Activated naive CD8-positive, alpha-beta T cell treated with anti-CD3 and anti-CD28 coated beads, Interleukin-2, amount 10 ng/mL, durations not matched to agents 7 days and 5 days (primary cell): ENCODE measurements at regions not wholly inside any gene's neighbourhood (a gene's known extent, or its start where the extent isn't known, plus 50 kb on each side); places are given as distances from the start of the nearest gene placed in this dataset.

Source experiments
- ATAC-seq: fragments of 150-1000 bp; cut with Tn5 transposase; one replicate; pipeline ENCODE4 v1.10.0; 2021; ENCODE audit warnings: low read depth, moderate library complexity
- POLR2A ChIA-PET: fragments of 350-600 bp; sonication (Branson Sonifier 250); formaldehyde crosslinking; loops from one replicate; lab custom pipeline; 2021; ENCODE audit warnings: antibody characterized with exemption; lab: Charles Lee
- DNase-seq: peaks from one replicate; pipeline ENCODE4 v3.0.0; 2021
- H3K27ac Mint-ChIP-seq: one replicate; pipeline ENCODE4 v1.8.0; 2022; ENCODE audit warnings: mild to moderate bottlenecking, mixed read lengths
- H3K27me3 Mint-ChIP-seq: one replicate; pipeline ENCODE4 v1.8.0; 2022; ENCODE audit warnings: mild to moderate bottlenecking, moderate library complexity, mixed read lengths
- H3K36me3 Mint-ChIP-seq: one replicate; pipeline ENCODE4 v1.8.0; 2021; ENCODE audit warnings: mild to moderate bottlenecking, mixed read lengths
- H3K4me1 Mint-ChIP-seq: one replicate; pipeline ENCODE4 v1.8.0; 2021; ENCODE audit warnings: mixed read lengths
- H3K4me3 Mint-ChIP-seq: one replicate; pipeline ENCODE4 v1.8.0; 2022; ENCODE audit warnings: mild to moderate bottlenecking, moderate library complexity, mixed read lengths
- H3K9me3 Mint-ChIP-seq: one replicate; pipeline ENCODE4 v1.8.0; 2021; ENCODE audit warnings: mixed read lengths

- peaks cover 9% of the 10 kb centered on the region for H3K4me1 Mint-ChIP-seq
- DNase-seq (no peak), ATAC-seq (no peak)
These were observed 209.2 kb downstream of the ANKRD60 start for GRCh38 chr20:58019027-58019849.

GRCh38 chr20:58018590-58018989 lies 209.9 kb downstream of the ANKRD60 start:
- no peak for ATAC-seq
- POLR2A ChIA-PET, result no interaction called here

More at GRCh38 chr20:58019027-58019849, 209.2 kb downstream of the ANKRD60 start:
- POLR2A ChIA-PET, result no interaction called here
- H3K27ac Mint-ChIP-seq, result no peak overlapping the region
- no peak overlapping the region for H3K4me3 Mint-ChIP-seq
- H3K36me3 Mint-ChIP-seq, result no peaks in the 10 kb centered on the region
- no peaks in the 10 kb centered on the region for H3K9me3 Mint-ChIP-seq
- peaks cover 25% of the 10 kb centered on the region for H3K27me3 Mint-ChIP-seq

GRCh38 chr20:58017970-58018530 lies 210.4 kb downstream of the ANKRD60 start:
- no peak for ATAC-seq
- POLR2A ChIA-PET, result no interaction called here
- DNase-seq, result no peak
- Mint-ChIP-seq H3K4me3 (no peak overlapping the region), H3K9me3 (no peaks in the 10 kb centered on the region), H3K27ac (no peak overlapping the region), H3K4me1 (peaks cover 10% of the 10 kb centered on the region), H3K27me3 (peaks cover 25% of the 10 kb centered on the region), H3K36me3 (no peaks in the 10 kb centered on the region)

More at GRCh38 chr20:58018590-58018989, 209.9 kb downstream of the ANKRD60 start:
- no peak overlapping the region for H3K27ac Mint-ChIP-seq
- H3K4me1 Mint-ChIP-seq, result peaks cover 10% of the 10 kb centered on the region
- peaks cover 25% of the 10 kb centered on the region for H3K27me3 Mint-ChIP-seq
- DNase-seq, result no peak
- no peak overlapping the region for H3K4me3 Mint-ChIP-seq
- no peaks in the 10 kb centered on the region for H3K9me3 Mint-ChIP-seq
- H3K36me3 Mint-ChIP-seq, result no peaks in the 10 kb centered on the region

GRCh38 chr20:58017231-58017969 lies 211.1 kb downstream of the ANKRD60 start:
- DNase-seq, result no peak
- H3K27ac Mint-ChIP-seq, result no peak overlapping the region
- H3K36me3 Mint-ChIP-seq, result no peaks in the 10 kb centered on the region
- H3K9me3 Mint-ChIP-seq, result no peaks in the 10 kb centered on the region
- POLR2A ChIA-PET, result no interaction called here
- peaks cover 23% of the 10 kb centered on the region for H3K27me3 Mint-ChIP-seq
- H3K4me1 Mint-ChIP-seq, result peaks cover 10% of the 10 kb centered on the region
- no peak for ATAC-seq
- no peak overlapping the region for H3K4me3 Mint-ChIP-seq

GRCh38 chr20:58016779-58017178 lies 211.7 kb downstream of the ANKRD60 start:
- no peaks in the 10 kb centered on the region for H3K36me3 Mint-ChIP-seq
- no peak for ATAC-seq

GRCh38 chr20:58014628-58015315 lies 213.7 kb downstream of the ANKRD60 start:
- POLR2A ChIA-PET, result no interaction called here

More at GRCh38 chr20:58016779-58017178, 211.7 kb downstream of the ANKRD60 start:
- peaks cover 10% of the 10 kb centered on the region for H3K4me1 Mint-ChIP-seq
- peaks cover 23% of the 10 kb centered on the region for H3K27me3 Mint-ChIP-seq
- no peak overlapping the region for H3K4me3 Mint-ChIP-seq
- DNase-seq, result no peak
- no peak overlapping the region for H3K27ac Mint-ChIP-seq
- no peaks in the 10 kb centered on the region for H3K9me3 Mint-ChIP-seq
- POLR2A ChIA-PET, result no interaction called here

GRCh38 chr20:58012731-58013510 lies 215.5 kb downstream of the ANKRD60 start:
- ATAC-seq, result no peak
- H3K9me3 Mint-ChIP-seq, result no peaks in the 10 kb centered on the region
- H3K27ac Mint-ChIP-seq, result no peak overlapping the region
- H3K36me3 Mint-ChIP-seq, result no peaks in the 10 kb centered on the region
- no peak overlapping the region for H3K4me3 Mint-ChIP-seq
- peaks cover 10% of the 10 kb centered on the region for H3K4me1 Mint-ChIP-seq
- POLR2A ChIA-PET, result no interaction called here
- peaks cover 17% of the 10 kb centered on the region for H3K27me3 Mint-ChIP-seq
- no peak for DNase-seq

More at GRCh38 chr20:58014628-58015315, 213.7 kb downstream of the ANKRD60 start:
- H3K4me1 Mint-ChIP-seq, result peaks cover 10% of the 10 kb centered on the region
- H3K27ac Mint-ChIP-seq, result no peak overlapping the region
- DNase-seq (no peak), ATAC-seq (peak; percentile 58)
- H3K36me3 Mint-ChIP-seq, result no peaks in the 10 kb centered on the region
- no peak overlapping the region for H3K4me3 Mint-ChIP-seq
- H3K27me3 Mint-ChIP-seq, result peaks cover 18% of the 10 kb centered on the region
- no peaks in the 10 kb centered on the region for H3K9me3 Mint-ChIP-seq

- Mint-ChIP-seq H3K36me3 (no peaks in the 10 kb centered on the region), H3K27ac (no peak overlapping the region), H3K4me1 (peaks cover 10% of the 10 kb centered on the region), H3K4me3 (no peak overlapping the region), H3K27me3 (peaks cover 15% of the 10 kb centered on the region), H3K9me3 (no peaks in the 10 kb centered on the region)
- DNase-seq (no peak), ATAC-seq (no peak)
- POLR2A ChIA-PET, result no interaction called here
These were observed 216.4 kb downstream of the ANKRD60 start for GRCh38 chr20:58011947-58012610.

- H3K4me3 Mint-ChIP-seq, result no peak overlapping the region
- DNase-seq, result no peak
- H3K4me1 Mint-ChIP-seq, result peaks cover 10% of the 10 kb centered on the region
- H3K36me3 Mint-ChIP-seq, result no peaks in the 10 kb centered on the region
- POLR2A ChIA-PET, result no interaction called here
- no peak overlapping the region for H3K27ac Mint-ChIP-seq
- no peak for ATAC-seq
- no peaks in the 10 kb centered on the region for H3K9me3 Mint-ChIP-seq
- peaks cover 12% of the 10 kb centered on the region for H3K27me3 Mint-ChIP-seq
These were observed 217.1 kb downstream of the ANKRD60 start for GRCh38 chr20:58011106-58011946.

- ATAC-seq (no peak), DNase-seq (no peak)
- POLR2A ChIA-PET, result no interaction called here
- H3K27ac Mint-ChIP-seq, result no peak overlapping the region
- H3K4me1 Mint-ChIP-seq, result peaks cover 10% of the 10 kb centered on the region
- no peaks in the 10 kb centered on the region for H3K36me3 Mint-ChIP-seq
- H3K9me3 Mint-ChIP-seq, result no peaks in the 10 kb centered on the region
- H3K4me3 Mint-ChIP-seq, result no peak overlapping the region
- peaks cover 10% of the 10 kb centered on the region for H3K27me3 Mint-ChIP-seq
These were observed 217.8 kb downstream of the ANKRD60 start for GRCh38 chr20:58010666-58011065.

GRCh38 chr20:58010186-58010585 lies 218.3 kb downstream of the ANKRD60 start:
- Mint-ChIP-seq H3K4me3 (no peak overlapping the region), H3K9me3 (no peaks in the 10 kb centered on the region), H3K4me1 (peaks cover 10% of the 10 kb centered on the region), H3K36me3 (no peaks in the 10 kb centered on the region), H3K27ac (no peak overlapping the region), H3K27me3 (peaks cover 6% of the 10 kb centered on the region)
- DNase-seq (no peak), ATAC-seq (no peak)
- POLR2A ChIA-PET, result no interaction called here
